PC-9 (cell line): ENCODE measurements at regions not wholly inside any gene's neighbourhood (a gene's known extent, or its start where the extent isn't known, plus 50 kb on each side); places are given as distances from the start of the nearest gene placed in this dataset.

ENCODE experiments used
- BruUV-seq: library from RNA; stranded (reverse); fragments of 400-500 nt; replicated peaks from 2 replicates; lab custom pipeline; 2021; lab: Mats Ljungman, UMichigan
- CTCF ChIA-PET: fragments of 300-600 bp; sonication (Branson Sonifier 250); formaldehyde crosslinking; loops from one replicate; lab custom pipeline; 2022; ENCODE audit warnings: antibody characterized with exemption; lab: Charles Lee
- POLR2A ChIA-PET: fragments of 300-600 bp; sonication (Branson Sonifier 250); formaldehyde crosslinking; loops from one replicate; lab custom pipeline; 2022; ENCODE audit warnings: antibody characterized with exemption; ENCODE audit not compliant: unreplicated experiment; lab: Charles Lee
- DNase-seq, 2 experiments: peaks; one replicate each; pipeline versions ENCODE4 v3.0.0 to v3.0.0-alpha.2; 2015 to 2022; ENCODE audit warnings: mixed read lengths in 1 of 2
- H2AFZ ChIP-seq: fragments of 200-600 bp; sonication (generic); 2 replicates; pipeline ENCODE4 v1.8.1; 2017; ENCODE audit warnings: antibody characterized with exemption
- H3F3A ChIP-seq: fragments of 200-600 bp; sonication (generic); 2 replicates; pipeline ENCODE4 v1.8.1; 2017; ENCODE audit warnings: antibody characterized with exemption, mild to moderate bottlenecking, low read depth; ENCODE audit not compliant: insufficient read depth
- H3K27ac ChIP-seq: fragments of 200-600 bp; sonication (generic); 2 replicates; pipeline ENCODE4 v1.6.1; 2016; ENCODE audit warnings: mixed run types
- H3K27me3 ChIP-seq: fragments of 200-600 bp; sonication (generic); 2 replicates; pipeline ENCODE4 v1.6.1; 2016; ENCODE audit warnings: low read depth, mixed run types; ENCODE audit not compliant: insufficient read depth
- H3K36me3 ChIP-seq: fragments of 200-600 bp; sonication (generic); 2 replicates; pipeline ENCODE4 v1.6.1; 2016; ENCODE audit warnings: low read depth, mixed run types
- H3K4me1 ChIP-seq: fragments of 200-600 bp; sonication (generic); replicated peaks from 2 replicates; pipeline ENCODE4 v1.6.1; 2016; ENCODE audit warnings: mixed run types; ENCODE audit not compliant: insufficient read depth
- H3K4me2 ChIP-seq: fragments of 200-600 bp; sonication (generic); 2 replicates; pipeline ENCODE4 v1.6.1; 2017; ENCODE audit warnings: mixed run types
- H3K4me3 ChIP-seq: fragments of 200-600 bp; sonication (generic); 2 replicates; pipeline ENCODE4 v1.6.1; 2016; ENCODE audit warnings: mixed run types
- H3K79me2 ChIP-seq: fragments of 200-600 bp; sonication (generic); 2 replicates; pipeline ENCODE4 v1.6.1; 2017; ENCODE audit warnings: low read depth, mixed run types
- H3K9me2 ChIP-seq: fragments of 200-600 bp; sonication (generic); 2 replicates; pipeline ENCODE4 v1.8.1; 2017; ENCODE audit warnings: mild to moderate bottlenecking; ENCODE audit not compliant: insufficient read depth
- H3K9me3 ChIP-seq: fragments of 200-600 bp; sonication (generic); 2 replicates; pipeline ENCODE4 v1.8.1; 2016; ENCODE audit warnings: low read depth; ENCODE audit not compliant: insufficient read depth
- H4K20me1 ChIP-seq: fragments of 200-600 bp; sonication (generic); 2 replicates; pipeline ENCODE4 v1.8.1; 2017; ENCODE audit not compliant: insufficient read depth
- CTCF ChIP-seq: fragments of 200-600 bp; sonication (generic); conservative IDR thresholded peaks from 2 replicates; pipeline ENCODE4 v1.6.1; 2017; ENCODE audit warnings: mixed run types, antibody characterized with exemption, mild to moderate bottlenecking, moderate library complexity
- EZH2 ChIP-seq: fragments of 200-600 bp; sonication (generic); IDR thresholded peaks from 2 replicates; pipeline ENCODE4 v1.8.0; 2017; ENCODE audit warnings: antibody characterized with exemption, low read depth
- intact Hi-C: fragments of 100-400 bp; cut with micrococcal nuclease; formaldehyde crosslinking; loops from one replicate; pipeline ENCODE4 v1.10.0; 2022; ENCODE audit not compliant: unreplicated experiment

- Histone ChIP-seq H3K36me3 (no peaks in the 10 kb centered on the region), H3K27me3 (peaks cover 74% of the 10 kb centered on the region), H3K4me2 (no peak overlapping the region), H3K9me2 (no peaks in the 10 kb centered on the region), H3K9me3 (no peaks in the 10 kb centered on the region), H3F3A (no peaks in the 10 kb centered on the region), H4K20me1 (no peaks in the 10 kb centered on the region), H3K27ac (no peak overlapping the region), H2AFZ (no peak overlapping the region), H3K4me3 (no peak overlapping the region), H3K4me1 (no peaks in the 10 kb centered on the region), H3K79me2 (no peaks in the 10 kb centered on the region)
- intact Hi-C loops = no loop called here
- no peak for TF ChIP-seq CTCF
- no peak for TF ChIP-seq EZH2
- no TSS peak for BruUV-seq
- ChIA-PET POLR2A (no interaction called here), CTCF (interaction anchor here (0.6 kb wide), 1 partner anchor 671 kb away, joined by 3 read pairs; no protein-coding TSS in a partner anchor)
- DNase-seq = no peak
Measured at GRCh38 chr12:131589221-131589897, 121.5 kb upstream of the SFSWAP start.

- H4K20me1 ChIP-seq = no peaks in the 10 kb centered on the region
- no peak for DNase-seq
- H3K9me3 ChIP-seq = no peaks in the 10 kb centered on the region
- no peak overlapping the region for H3K4me2 ChIP-seq
- no peaks in the 10 kb centered on the region for H3K4me1 ChIP-seq
- H3K27me3 ChIP-seq = peaks cover 69% of the 10 kb centered on the region
- no peaks in the 10 kb centered on the region for H3K9me2 ChIP-seq
- H3K4me3 ChIP-seq = no peak overlapping the region
- BruUV-seq = no TSS peak
- TF ChIP-seq CTCF = no peak
- TF ChIP-seq EZH2 = no peak
- ChIA-PET POLR2A (no interaction called here), CTCF (interaction anchor here (0.6 kb wide), 1 partner anchor 670 kb away, joined by 3 read pairs; no protein-coding TSS in a partner anchor)
- no peak overlapping the region for H2AFZ ChIP-seq
- H3F3A ChIP-seq = no peaks in the 10 kb centered on the region
- H3K79me2 ChIP-seq = no peaks in the 10 kb centered on the region
- intact Hi-C loops = no loop called here
- no peak overlapping the region for H3K27ac ChIP-seq
- H3K36me3 ChIP-seq = no peaks in the 10 kb centered on the region
Measured at GRCh38 chr12:131589966-131590365, 120.9 kb upstream of the SFSWAP start.

- Histone ChIP-seq H3K27ac (no peak overlapping the region), H3K9me2 (no peaks in the 10 kb centered on the region), H3K4me3 (no peak overlapping the region), H4K20me1 (no peaks in the 10 kb centered on the region), H3K27me3 (peaks cover 70% of the 10 kb centered on the region), H3K36me3 (no peaks in the 10 kb centered on the region), H3K9me3 (no peaks in the 10 kb centered on the region), H3K4me2 (no peak overlapping the region), H3K4me1 (no peaks in the 10 kb centered on the region), H3F3A (no peaks in the 10 kb centered on the region), H3K79me2 (no peaks in the 10 kb centered on the region), H2AFZ (no peak overlapping the region)
- BruUV-seq = no TSS peak
- ChIA-PET CTCF (no interaction called here), POLR2A (no interaction called here)
- no peak for DNase-seq
- TF ChIP-seq EZH2 (no peak), CTCF (no peak)
- intact Hi-C loops = no loop called here
Measured at GRCh38 chr12:131591136-131591535, 119.8 kb upstream of the SFSWAP start.
